HCT116 (cell line): ENCODE measurements at regions not wholly inside any gene's neighbourhood (a gene's known extent, or its start where the extent isn't known, plus 50 kb on each side); places are given as distances from the start of the nearest gene placed in this dataset.

Source experiments
- ATAC-seq: fragments of 200-7000 bp; cut with Tn5 transposase; 2 replicates; pipeline ENCODE4 v1.9.1; 2020; ENCODE audit warnings: mild to moderate bottlenecking, moderate library complexity
- BruUV-seq: library from RNA; stranded (reverse); fragments of 400-500 nt; replicated peaks from 2 replicates; lab custom pipeline; 2021; lab: Mats Ljungman, UMichigan
- CTCF ChIA-PET: fragments of 300-600 bp; sonication (Branson Sonifier 250); formaldehyde crosslinking; loops from one replicate; lab custom pipeline; 2021; ENCODE audit warnings: antibody characterized with exemption; lab: Charles Lee
- POLR2A ChIA-PET: fragments of 300-600, 350-600 bp; sonication (Branson Sonifier 250); formaldehyde crosslinking; loops from one replicate; lab custom pipeline; 2021; ENCODE audit warnings: antibody characterized with exemption; lab: Charles Lee
- RAD21 ChIA-PET, 2 experiments: fragments of 300-600 bp; sonication (Branson Sonifier 250); formaldehyde crosslinking; loops; one replicate each; lab custom pipeline; 2023; ENCODE audit warnings: low total read pairs in 2 of 2; ENCODE audit not compliant: uncharacterized antibody in 2 of 2, unreplicated experiment in 2 of 2, low non-redundant PET in 1 of 2; lab: Charles Lee
- DNase-seq: peaks from one replicate; pipeline ENCODE4 v3.0.0-alpha.2; 2010; ENCODE audit warnings: low read depth, low spot score
- H2AFZ ChIP-seq: fragments of 200-600 bp; shearing (Covaris generic), sonication (generic); 2 replicates; pipeline ENCODE4 v1.6.1; 2017; ENCODE audit warnings: low read depth, mixed run types, mixed read lengths, antibody characterized with exemption, low read length; ENCODE audit not compliant: poor library complexity, severe bottlenecking
- H3K27ac ChIP-seq: 2 replicates; pipeline ENCODE4 v1.5.1; 2012; ENCODE audit warnings: low read depth, low read length
- H3K27me3 ChIP-seq: fragments of 200-600 bp; sonication (generic); 2 replicates; pipeline ENCODE4 v1.6.1; 2016; ENCODE audit warnings: mixed run types, low read length, mixed read lengths; ENCODE audit not compliant: insufficient read depth
- H3K36me3 ChIP-seq, 2 experiments: fragments of 200-500 bp in 1 of 2; fragments of 200-600 bp in 1 of 2; sonication (Bioruptor generic) in 1 of 2; sonication (generic) in 1 of 2; 2 replicates each; pipeline versions ENCODE4 v1.5.1 to v1.6.1; 2014 to 2016; ENCODE audit warnings: low read length in 2 of 2, inconsistent platforms in 1 of 2, mixed read lengths in 1 of 2, mixed run types in 1 of 2; ENCODE audit not compliant: insufficient read depth in 2 of 2, control insufficient read depth in 1 of 2
- H3K4me1 ChIP-seq, 2 experiments: fragments of 200-600 bp in 1 of 2; sonication (generic) in 1 of 2; 2 replicates each; pipeline versions ENCODE4 v1.5.1 to v1.6.1; 2012 to 2017; ENCODE audit warnings: low read length in 2 of 2, inconsistent platforms in 1 of 2, mild to moderate bottlenecking in 1 of 2, mixed read lengths in 1 of 2, mixed run types in 1 of 2, moderate library complexity in 1 of 2; ENCODE audit not compliant: insufficient read depth in 2 of 2, control insufficient read depth in 1 of 2
- H3K4me2 ChIP-seq: fragments of 200-600 bp; sonication (generic); 2 replicates; pipeline ENCODE4 v1.6.1; 2017; ENCODE audit warnings: mixed run types, low read length, mixed read lengths
- H3K4me3 ChIP-seq, 2 experiments: fragments of 200-600 bp in 1 of 2; sonication (generic) in 1 of 2; replicated peaks in 1 of 2; 2 replicates each; pipeline ENCODE4 v1.5.1; 2011 to 2016; ENCODE audit warnings: low read length in 2 of 2, control low read depth in 1 of 2, low read depth in 1 of 2, mild to moderate bottlenecking in 1 of 2, mixed read lengths in 1 of 2, mixed run types in 1 of 2
- H3K79me2 ChIP-seq: fragments of 200-600 bp; sonication (generic); 2 replicates; pipeline ENCODE4 v1.6.1; 2017; ENCODE audit warnings: mild to moderate bottlenecking, mixed run types, low read length, moderate library complexity, mixed read lengths; ENCODE audit not compliant: insufficient read depth
- H3K9ac ChIP-seq: fragments of 200-600 bp; sonication (generic); 2 replicates; pipeline ENCODE4 v1.6.1; 2016; ENCODE audit warnings: low read length, mixed read lengths
- H3K9me2 ChIP-seq: fragments of 200-600 bp; sonication (generic), shearing (Covaris generic); 2 replicates; pipeline ENCODE4 v1.6.1; 2017; ENCODE audit warnings: mixed run types, mild to moderate bottlenecking, moderate library complexity; ENCODE audit not compliant: insufficient read depth
- H3K9me3 ChIP-seq, 2 experiments: fragments of 200-500 bp in 1 of 2; fragments of 200-600 bp in 1 of 2; sonication (Bioruptor generic) in 1 of 2; sonication (generic) in 1 of 2; 2 replicates each; pipeline ENCODE4 v1.6.1; 2014 to 2017; ENCODE audit warnings: low read length in 2 of 2, mixed read lengths in 2 of 2, inconsistent platforms in 1 of 2, low read depth in 1 of 2, mild to moderate bottlenecking in 1 of 2, mixed run types in 1 of 2, moderate library complexity in 1 of 2; ENCODE audit not compliant: control insufficient read depth in 1 of 2, insufficient read depth in 1 of 2
- H4K20me1 ChIP-seq: fragments of 200-600 bp; sonication (generic), shearing (Covaris generic); 2 replicates; pipeline ENCODE4 v1.6.1; 2017; ENCODE audit warnings: mixed run types, mild to moderate bottlenecking, moderate library complexity; ENCODE audit not compliant: insufficient read depth
- CBX3 ChIP-seq: IDR thresholded peaks from 2 replicates; pipeline ENCODE4 v1.6.1; 2012; ENCODE audit warnings: low read depth
- CEBPB ChIP-seq: IDR thresholded peaks from 2 replicates; pipeline ENCODE4 v1.6.1; 2012; ENCODE audit warnings: low read depth
- EZH2 ChIP-seq: fragments of 200-600 bp; sonication (generic); IDR thresholded peaks from 2 replicates; pipeline ENCODE4 v1.6.1; 2017; ENCODE audit warnings: antibody characterized with exemption, mixed run types
- EZH2phosphoT487 ChIP-seq: fragments of 200-600 bp; IDR thresholded peaks from 2 replicates; pipeline ENCODE4 v1.6.1; 2018; ENCODE audit warnings: antibody characterized with exemption, borderline replicate concordance
- FOSL1 ChIP-seq: IDR thresholded peaks from 2 replicates; pipeline ENCODE4 v1.6.1; 2012; ENCODE audit warnings: low read depth
- POLR2A ChIP-seq: IDR thresholded peaks from 2 replicates; pipeline ENCODE4 v1.7.0; 2011; ENCODE audit warnings: borderline replicate concordance; ENCODE audit not compliant: insufficient read depth, insufficient read length; ENCODE audit errors: extremely low read depth
- SIN3A ChIP-seq: IDR thresholded peaks from 2 replicates; pipeline ENCODE4 v1.6.1; 2012; ENCODE audit warnings: low read depth
- ZNF274 ChIP-seq: fragments of 200-500 bp; sonication (Bioruptor generic); IDR thresholded peaks from 2 replicates; pipeline ENCODE4 v1.6.1; 2014; ENCODE audit warnings: mild to moderate bottlenecking, low read depth, low read length, inconsistent platforms
- intact Hi-C: fragments of 100-400 bp; cut with micrococcal nuclease; formaldehyde crosslinking; loops from 2 replicates; pipeline ENCODE4 v1.10.0; 2022
- TF ChIP-seq, protein P1 (sequence below): IDR thresholded peaks from 2 replicates; pipeline ENCODE4 v1.6.1; 2012
- TF ChIP-seq, protein P2 (sequence below), 3 experiments: fragments of 200-600 bp in 1 of 3; sonication (generic) in 1 of 3; IDR thresholded peaks in 2 of 3; conservative IDR thresholded peaks in 1 of 3; 2 replicates each; pipeline ENCODE4 v1.5.1; 2012 to 2017; ENCODE audit warnings: low read depth in 2 of 3, low read length in 2 of 3, antibody characterized with exemption in 1 of 3, borderline replicate concordance in 1 of 3, control low read depth in 1 of 3, mild to moderate bottlenecking in 1 of 3, mixed read lengths in 1 of 3, mixed run types in 1 of 3, moderate library complexity in 1 of 3; ENCODE audit not compliant: insufficient read depth in 1 of 3

DNA sequence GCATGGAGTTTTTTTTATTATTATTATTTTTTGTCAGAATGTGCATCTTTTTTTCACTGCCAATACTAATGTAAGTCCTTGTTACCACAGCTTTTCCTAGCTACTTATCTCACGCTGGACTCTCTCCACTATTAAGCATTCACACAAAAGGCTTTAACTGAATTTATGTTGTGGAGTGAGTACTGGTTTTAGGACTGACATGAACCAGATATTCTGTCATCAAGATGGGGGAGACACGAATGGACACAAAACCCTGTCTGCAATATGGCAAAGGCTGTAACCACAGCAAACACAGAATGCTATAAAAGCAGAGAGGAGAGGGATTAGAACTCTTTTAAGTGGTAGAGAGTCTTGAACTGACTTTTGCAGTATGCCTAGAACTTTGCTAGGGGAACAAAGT, 592.2 kb upstream of the TBL1XR1 start:
- CTCF ChIA-PET: no interaction called here
- intact Hi-C loops: no loop called here
- ATAC-seq (no peak), DNase-seq (no peak)
- Histone ChIP-seq H3K9me2 (no peaks in the 10 kb centered on the region), H3K4me3 (no peak overlapping the region), H3K9ac (no peak overlapping the region), H3K27ac (no peak overlapping the region), H3K27me3 (no peaks in the 10 kb centered on the region), H3K36me3 (no peaks in the 10 kb centered on the region), H3K4me2 (no peak overlapping the region), H3K79me2 (no peaks in the 10 kb centered on the region), H4K20me1 (no peaks in the 10 kb centered on the region), H3K4me1 (no peaks in the 10 kb centered on the region), H2AFZ (no peak overlapping the region), H3K9me3 (no peaks in the 10 kb centered on the region)
- no TSS peak for BruUV-seq
- POLR2A ChIA-PET: no interaction called here
- RAD21 ChIA-PET: no interaction called here
- TF ChIP-seq CEBPB (no peak), EZH2 (no peak), FOSL1 (no peak)
- TF ChIP-seq, protein P1, sequence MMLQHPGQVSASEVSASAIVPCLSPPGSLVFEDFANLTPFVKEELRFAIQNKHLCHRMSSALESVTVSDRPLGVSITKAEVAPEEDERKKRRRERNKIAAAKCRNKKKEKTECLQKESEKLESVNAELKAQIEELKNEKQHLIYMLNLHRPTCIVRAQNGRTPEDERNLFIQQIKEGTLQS: no peak

- no peak for ATAC-seq
- no peaks in the 10 kb centered on the region for H3K36me3 ChIP-seq
- POLR2A ChIA-PET: no interaction called here
Observed at GRCh38 chr3:177792311-177793030, 595.2 kb upstream of the TBL1XR1 start.

More at GRCh38 chr3:177792311-177793030, 595.2 kb upstream of the TBL1XR1 start:
- ChIA-PET RAD21 (no interaction called here), CTCF (no interaction called here)
- Histone ChIP-seq H3K4me1 (no peaks in the 10 kb centered on the region), H3K9me2 (no peaks in the 10 kb centered on the region), H3K9ac (no peak overlapping the region), H4K20me1 (no peaks in the 10 kb centered on the region), H3K79me2 (no peaks in the 10 kb centered on the region), H3K27ac (no peak overlapping the region), H2AFZ (no peak overlapping the region), H3K27me3 (no peaks in the 10 kb centered on the region), H3K4me3 (no peak overlapping the region), H3K9me3 (no peaks in the 10 kb centered on the region), H3K4me2 (no peak overlapping the region)
- DNase-seq: no peak
- intact Hi-C loops: no loop called here
- no peak for TF ChIP-seq SIN3A
- no peak for TF ChIP-seq FOSL1
- no peak for TF ChIP-seq CBX3
- TF ChIP-seq, protein P2, sequence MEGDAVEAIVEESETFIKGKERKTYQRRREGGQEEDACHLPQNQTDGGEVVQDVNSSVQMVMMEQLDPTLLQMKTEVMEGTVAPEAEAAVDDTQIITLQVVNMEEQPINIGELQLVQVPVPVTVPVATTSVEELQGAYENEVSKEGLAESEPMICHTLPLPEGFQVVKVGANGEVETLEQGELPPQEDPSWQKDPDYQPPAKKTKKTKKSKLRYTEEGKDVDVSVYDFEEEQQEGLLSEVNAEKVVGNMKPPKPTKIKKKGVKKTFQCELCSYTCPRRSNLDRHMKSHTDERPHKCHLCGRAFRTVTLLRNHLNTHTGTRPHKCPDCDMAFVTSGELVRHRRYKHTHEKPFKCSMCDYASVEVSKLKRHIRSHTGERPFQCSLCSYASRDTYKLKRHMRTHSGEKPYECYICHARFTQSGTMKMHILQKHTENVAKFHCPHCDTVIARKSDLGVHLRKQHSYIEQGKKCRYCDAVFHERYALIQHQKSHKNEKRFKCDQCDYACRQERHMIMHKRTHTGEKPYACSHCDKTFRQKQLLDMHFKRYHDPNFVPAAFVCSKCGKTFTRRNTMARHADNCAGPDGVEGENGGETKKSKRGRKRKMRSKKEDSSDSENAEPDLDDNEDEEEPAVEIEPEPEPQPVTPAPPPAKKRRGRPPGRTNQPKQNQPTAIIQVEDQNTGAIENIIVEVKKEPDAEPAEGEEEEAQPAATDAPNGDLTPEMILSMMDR (IDR thresholded peaks at IDR 0.05 in 2 of 3, conservative IDR thresholded peaks at IDR 0.05 in 1 of 3; ENCODE audit: borderline replicate concordance in 1 of 3, insufficient read depth in 1 of 3, low read depth in 2 of 3, low read length in 2 of 3): no peak
- TF ChIP-seq ZNF274: no peak
- no peak for TF ChIP-seq CEBPB
- no peak for TF ChIP-seq POLR2A
- TF ChIP-seq EZH2: no peak
- no peak for TF ChIP-seq EZH2phosphoT487
- no TSS peak for BruUV-seq
